Dermis microvascular lymphatic vessel endothelial cell (primary cell): ENCODE measurements at regions not wholly inside any gene's neighbourhood (a gene's known extent, or its start where the extent isn't known, plus 50 kb on each side); places are given as distances from the start of the nearest gene placed in this dataset.
"Not testable (repeated sequence)": the region's sequence is repeated elsewhere in the genome, so short reads cannot be mapped to it uniquely, and the experiment has no call there.

Experiments used
- DNase-seq, 2 donors: peaks; one replicate each; pipeline versions ENCODE4 v3.0.0 to v3.0.0-alpha.2; 2010; ENCODE audit warnings: low read depth in 2 of 2

- no peak for DNase-seq
These were observed 1031.0 kb upstream of the ATXN7L3B start for GRCh38 chr12:73506611-73507010.

- DNase-seq: no peak
These were observed 1023.0 kb upstream of the ATXN7L3B start for GRCh38 chr12:73514672-73515071.

GRCh38 chr12:73517859-73518258 is 1019.8 kb upstream of the ATXN7L3B start:
- no peak for DNase-seq

- no peak for DNase-seq
These were observed 1008.4 kb upstream of the ATXN7L3B start for GRCh38 chr12:73529231-73529630.

GRCh38 chr12:73529954-73530353 is 1007.7 kb upstream of the ATXN7L3B start:
- DNase-seq: no peak

GRCh38 chr12:73531752-73532151 is 1005.9 kb upstream of the ATXN7L3B start:
- no peak for DNase-seq

- no peak for DNase-seq
These were observed 990.2 kb upstream of the ATXN7L3B start for GRCh38 chr12:73547421-73547820.

- DNase-seq: no peak
These were observed 952.5 kb upstream of the ATXN7L3B start for GRCh38 chr12:73585136-73585535.

GRCh38 chr12:73589220-73589619 is 948.4 kb upstream of the ATXN7L3B start:
- DNase-seq: no peak

GRCh38 chr12:73598626-73599025 is 939.0 kb upstream of the ATXN7L3B start:
- DNase-seq: no peak

GRCh38 chr12:73599268-73599667 is 938.4 kb upstream of the ATXN7L3B start:
- DNase-seq: no peak

GRCh38 chr12:73605925-73606324 is 931.7 kb upstream of the ATXN7L3B start:
- not testable (repeated sequence) for DNase-seq

- DNase-seq: no peak
These were observed 925.1 kb upstream of the ATXN7L3B start for GRCh38 chr12:73612551-73612950.

GRCh38 chr12:73623421-73623820 is 914.2 kb upstream of the ATXN7L3B start:
- no peak for DNase-seq

GRCh38 chr12:73625226-73625625 is 912.4 kb upstream of the ATXN7L3B start:
- no peak for DNase-seq

GRCh38 chr12:73629171-73629570 is 908.5 kb upstream of the ATXN7L3B start:
- DNase-seq: no peak

- DNase-seq: no peak
These were observed 907.5 kb upstream of the ATXN7L3B start for GRCh38 chr12:73629893-73630831.

- DNase-seq: no peak
These were observed 905.4 kb upstream of the ATXN7L3B start for GRCh38 chr12:73632191-73632590.

- no peak for DNase-seq
These were observed 905.0 kb upstream of the ATXN7L3B start for GRCh38 chr12:73632661-73633060.

- not testable (repeated sequence) for DNase-seq
These were observed 898.2 kb upstream of the ATXN7L3B start for GRCh38 chr12:73639397-73639796.

GRCh38 chr12:73656375-73656774 is 881.3 kb upstream of the ATXN7L3B start:
- DNase-seq: no peak

- no peak for DNase-seq
These were observed 877.8 kb upstream of the ATXN7L3B start for GRCh38 chr12:73659802-73660201.

- DNase-seq: no peak
These were observed 872.4 kb upstream of the ATXN7L3B start for GRCh38 chr12:73665193-73665592.
